ENCODE measurements at regions not wholly inside any gene's neighbourhood (a gene's known extent, or its start where the extent isn't known, plus 50 kb on each side); places are given as distances from the start of the nearest gene placed in this dataset.

GRCh38 chr11:127412722-127413380 is 412.3 kb upstream of the KIRREL3 start:
- no peak for DNase-seq (ENCODE audit: low spot score)
- intact Hi-C loops (cut with DNase I) = no loop called here

GRCh38 chr11:127412234-127412633 is 411.7 kb upstream of the KIRREL3 start:
- intact Hi-C loops (cut with DNase I) = no loop called here
- DNase-seq (ENCODE audit: low spot score) = no peak

- intact Hi-C loops (cut with DNase I) = no loop called here
- DNase-seq (ENCODE audit: low spot score) = no peak
Measured at GRCh38 chr11:127411283-127411682, 410.7 kb upstream of the KIRREL3 start.

- no peak for DNase-seq (ENCODE audit: low spot score)
- intact Hi-C loops (cut with DNase I) = no loop called here
Measured at GRCh38 chr11:127395034-127395433, 394.5 kb upstream of the KIRREL3 start.

GRCh38 chr11:127393460-127393997 is 393.0 kb upstream of the KIRREL3 start:
- DNase-seq (ENCODE audit: low spot score) = no peak
- intact Hi-C loops (cut with DNase I) = no loop called here

- intact Hi-C loops (cut with DNase I) = no loop called here
- DNase-seq (ENCODE audit: low spot score) = no peak
Measured at GRCh38 chr11:127392575-127392974, 392.0 kb upstream of the KIRREL3 start.

- DNase-seq (ENCODE audit: low spot score) = no peak
- intact Hi-C loops (cut with DNase I) = no loop called here
Measured at GRCh38 chr11:127390465-127390864, 389.9 kb upstream of the KIRREL3 start.

- intact Hi-C loops (cut with DNase I) = no loop called here
- DNase-seq (ENCODE audit: low spot score) = no peak
Measured at GRCh38 chr11:127385071-127385470, 384.5 kb upstream of the KIRREL3 start.

GRCh38 chr11:127383026-127383425 is 382.5 kb upstream of the KIRREL3 start:
- intact Hi-C loops (cut with DNase I) = no loop called here
- no peak for DNase-seq (ENCODE audit: low spot score)

GRCh38 chr11:127381247-127381646 is 380.7 kb upstream of the KIRREL3 start:
- intact Hi-C loops (cut with DNase I) = no loop called here
- DNase-seq (ENCODE audit: low spot score) = no peak

- no peak for DNase-seq (ENCODE audit: low spot score)
- intact Hi-C loops (cut with DNase I) = no loop called here
Measured at GRCh38 chr11:127379686-127380085, 379.1 kb upstream of the KIRREL3 start.

- no peak for DNase-seq (ENCODE audit: low spot score)
- intact Hi-C loops (cut with DNase I) = no loop called here
Measured at GRCh38 chr11:127376301-127376700, 375.7 kb upstream of the KIRREL3 start.

GRCh38 chr11:127369356-127369755 is 368.8 kb upstream of the KIRREL3 start:
- DNase-seq (ENCODE audit: low spot score) = no peak
- intact Hi-C loops (cut with DNase I) = no loop called here

GRCh38 chr11:127362754-127363308 is 362.3 kb upstream of the KIRREL3 start:
- intact Hi-C loops (cut with DNase I) = no loop called here

GRCh38 chr11:127358160-127358559 is 357.6 kb upstream of the KIRREL3 start:
- no peak for DNase-seq (ENCODE audit: low spot score)
- intact Hi-C loops (cut with DNase I) = no loop called here

More at GRCh38 chr11:127362754-127363308, 362.3 kb upstream of the KIRREL3 start:
- no peak for DNase-seq (ENCODE audit: low spot score)

- DNase-seq (ENCODE audit: low spot score) = no peak
- intact Hi-C loops (cut with DNase I) = no loop called here
Measured at GRCh38 chr11:127350476-127350875, 349.9 kb upstream of the KIRREL3 start.

- intact Hi-C loops (cut with DNase I) = loop anchor here (5.0 to 10.0 kb wide), 2 partner anchors 739 to 901 kb away; no protein-coding TSS in a partner anchor
Measured at GRCh38 chr11:127345819-127346459, 345.4 kb upstream of the KIRREL3 start.

GRCh38 chr11:127340438-127340837 is 339.9 kb upstream of the KIRREL3 start:
- intact Hi-C loops (cut with DNase I) = loop anchor here in 1 of 2 donors (10.0 kb wide), 1 partner anchor 896 kb away; no protein-coding TSS in a partner anchor
- no peak for DNase-seq (ENCODE audit: low spot score)

More at GRCh38 chr11:127345819-127346459, 345.4 kb upstream of the KIRREL3 start:
- no peak for DNase-seq (ENCODE audit: low spot score)

- intact Hi-C loops (cut with DNase I) = no loop called here
Measured at GRCh38 chr11:127339376-127339775, 338.8 kb upstream of the KIRREL3 start.

More at GRCh38 chr11:127339376-127339775, 338.8 kb upstream of the KIRREL3 start:
- DNase-seq (ENCODE audit: low spot score) = no peak
